22Rv1 (cell line): ENCODE measurements at regions not wholly inside any gene's neighbourhood (a gene's known extent, or its start where the extent isn't known, plus 50 kb on each side); places are given as distances from the start of the nearest gene placed in this dataset.

Source experiments
- H3K27ac ChIP-seq: fragments of 450-650 bp; 2 replicates; pipeline ENCODE4 v1.5.1; 2017
- ZFX ChIP-seq: fragments of 450-650 bp; IDR thresholded peaks from 2 replicates; pipeline ENCODE4 v1.6.1; 2017; ENCODE audit warnings: antibody characterized with exemption, borderline replicate concordance
- TF ChIP-seq, protein P1 (sequence below): fragments of 450-650 bp; IDR thresholded peaks from 2 replicates; pipeline ENCODE4 v1.5.1; 2017; ENCODE audit warnings: mild to moderate bottlenecking

DNA sequence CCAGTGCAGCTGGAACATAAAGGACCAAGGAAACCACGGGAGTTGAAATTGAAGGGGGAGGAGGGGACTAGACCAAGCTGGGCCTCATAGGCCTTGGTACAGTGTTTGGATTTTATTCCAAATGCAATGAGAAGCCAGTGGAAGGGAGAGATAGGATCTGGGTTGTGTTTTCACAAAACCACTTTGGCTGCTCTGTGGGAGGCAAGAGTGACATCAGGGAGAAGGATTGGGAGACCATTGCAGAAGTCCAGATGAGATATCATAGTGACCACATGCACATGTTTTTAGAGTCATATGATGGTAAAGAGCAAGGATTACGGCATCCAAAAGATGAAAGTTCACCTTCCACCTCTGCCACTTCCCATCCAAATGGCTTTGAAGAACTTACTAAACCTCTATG lies 210.2 kb downstream of the PAX3 start:
- no peak for TF ChIP-seq ZFX
- TF ChIP-seq, protein P1, sequence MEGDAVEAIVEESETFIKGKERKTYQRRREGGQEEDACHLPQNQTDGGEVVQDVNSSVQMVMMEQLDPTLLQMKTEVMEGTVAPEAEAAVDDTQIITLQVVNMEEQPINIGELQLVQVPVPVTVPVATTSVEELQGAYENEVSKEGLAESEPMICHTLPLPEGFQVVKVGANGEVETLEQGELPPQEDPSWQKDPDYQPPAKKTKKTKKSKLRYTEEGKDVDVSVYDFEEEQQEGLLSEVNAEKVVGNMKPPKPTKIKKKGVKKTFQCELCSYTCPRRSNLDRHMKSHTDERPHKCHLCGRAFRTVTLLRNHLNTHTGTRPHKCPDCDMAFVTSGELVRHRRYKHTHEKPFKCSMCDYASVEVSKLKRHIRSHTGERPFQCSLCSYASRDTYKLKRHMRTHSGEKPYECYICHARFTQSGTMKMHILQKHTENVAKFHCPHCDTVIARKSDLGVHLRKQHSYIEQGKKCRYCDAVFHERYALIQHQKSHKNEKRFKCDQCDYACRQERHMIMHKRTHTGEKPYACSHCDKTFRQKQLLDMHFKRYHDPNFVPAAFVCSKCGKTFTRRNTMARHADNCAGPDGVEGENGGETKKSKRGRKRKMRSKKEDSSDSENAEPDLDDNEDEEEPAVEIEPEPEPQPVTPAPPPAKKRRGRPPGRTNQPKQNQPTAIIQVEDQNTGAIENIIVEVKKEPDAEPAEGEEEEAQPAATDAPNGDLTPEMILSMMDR = no peak
- H3K27ac ChIP-seq = no peak overlapping the region

GRCh38 chr2:222087998-222088397 lies 210.8 kb downstream of the PAX3 start:
- TF ChIP-seq ZFX = no peak
- TF ChIP-seq, protein P1 = no peak
- H3K27ac ChIP-seq = no peak overlapping the region

GRCh38 chr2:222082201-222082600 lies 216.6 kb downstream of the PAX3 start:
- H3K27ac ChIP-seq = no peak overlapping the region
- TF ChIP-seq, protein P1 = no peak
- no peak for TF ChIP-seq ZFX

GRCh38 chr2:222080141-222080540 lies 218.7 kb downstream of the PAX3 start:
- TF ChIP-seq ZFX = no peak
- TF ChIP-seq, protein P1 = no peak
- H3K27ac ChIP-seq = no peak overlapping the region

DNA sequence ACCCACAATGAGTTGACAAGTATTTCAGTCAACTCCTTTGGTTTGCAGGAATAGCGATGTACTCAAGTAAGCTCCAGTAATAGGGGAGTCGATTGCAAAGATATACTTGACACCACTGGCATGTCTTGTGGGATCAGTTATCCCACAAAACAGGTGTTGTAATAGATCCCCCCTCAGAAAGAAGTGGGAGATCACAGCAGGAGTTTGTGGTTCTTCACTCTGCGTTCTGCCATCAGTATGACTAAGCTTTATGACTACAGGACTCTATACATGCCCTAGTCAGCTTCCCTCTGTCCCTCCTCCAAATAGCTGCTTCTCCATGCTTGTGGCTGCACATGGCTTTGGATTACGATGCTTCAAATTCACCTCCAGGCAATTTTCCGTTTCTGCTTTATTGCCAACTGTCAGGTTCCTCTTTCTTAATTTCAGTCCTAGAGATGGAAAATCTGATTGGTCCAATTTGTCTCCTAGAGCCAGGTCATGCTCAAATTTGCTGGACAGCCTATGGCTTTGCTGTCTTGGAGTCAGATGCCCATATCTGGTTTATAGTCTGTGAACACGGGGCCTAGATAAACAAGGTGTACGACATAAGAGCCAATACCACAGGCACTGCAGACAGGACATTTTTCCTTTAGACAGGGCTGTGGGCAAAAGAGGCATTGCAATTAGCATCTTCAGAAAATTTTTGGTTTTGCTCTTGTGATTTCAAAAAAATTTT lies 221.7 kb downstream of the PAX3 start:
- TF ChIP-seq, protein P1 = no peak
- TF ChIP-seq ZFX = no peak

DNA sequence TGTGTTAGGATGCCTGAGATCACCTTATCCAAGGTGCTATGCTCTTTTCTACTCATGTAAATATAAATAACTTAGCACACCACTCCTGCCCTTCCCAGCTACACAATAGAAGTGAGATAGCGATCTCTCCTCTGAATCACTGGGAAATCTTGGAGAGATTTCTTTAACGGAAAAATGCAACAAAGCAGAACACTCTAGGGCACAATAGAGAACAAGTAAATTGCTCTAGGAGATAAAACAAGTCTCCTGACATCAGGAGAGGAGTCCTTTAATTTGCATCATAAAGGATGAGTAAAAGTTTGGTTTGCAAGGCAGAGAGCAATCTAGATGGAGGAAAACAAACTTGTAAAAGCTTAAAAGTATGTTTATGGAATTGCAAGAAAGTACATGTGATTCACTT lies 224.1 kb downstream of the PAX3 start:
- TF ChIP-seq, protein P1 = no peak
- TF ChIP-seq ZFX = no peak
- no peak overlapping the region for H3K27ac ChIP-seq

More for the DNA sequence above, 221.7 kb downstream of the PAX3 start:
- no peak overlapping the region for H3K27ac ChIP-seq

GRCh38 chr2:222071911-222072310 lies 226.9 kb downstream of the PAX3 start:
- H3K27ac ChIP-seq = no peak overlapping the region
- TF ChIP-seq ZFX = no peak
- TF ChIP-seq, protein P1 = no peak
